H1 (cell line): ENCODE measurements at regions not wholly inside any gene's neighbourhood (a gene's known extent, or its start where the extent isn't known, plus 50 kb on each side); places are given as distances from the start of the nearest gene placed in this dataset.

Source experiments
- CTCF ChIA-PET: fragments of 300-600 bp; sonication (Branson Sonifier 250); formaldehyde crosslinking; loops from one replicate; lab custom pipeline; 2021; ENCODE audit not compliant: partially characterized antibody; lab: Charles Lee
- POLR2A ChIA-PET: fragments of 300-600 bp; sonication (Branson Sonifier 250); formaldehyde crosslinking; loops from one replicate; lab custom pipeline; 2021; ENCODE audit warnings: inconsistent platforms; ENCODE audit not compliant: partially characterized antibody; lab: Charles Lee
- DNase-seq, 2 experiments: peaks; one replicate each; pipeline versions ENCODE4 v3.0.0 to v3.0.0-alpha.2; 2010 to 2022; ENCODE audit warnings: low spot score in 2 of 2, low read depth in 1 of 2, mixed read lengths in 1 of 2
- FAIRE-seq: peaks from 2 replicates; lab custom pipeline; 2011; peaks lifted over from hg19 to GRCh38; lab: Jason Lieb, UNC
- H2AFZ ChIP-seq: 2 replicates; pipeline ENCODE4 v1.8.1; 2012; ENCODE audit warnings: low read length, inconsistent platforms
- H2AK5ac ChIP-seq: 2 replicates; pipeline ENCODE4 v1.6.1; 2013; ENCODE audit warnings: low read depth, low read length
- H2BK120ac ChIP-seq: replicated peaks from 2 replicates; pipeline ENCODE3; 2013; ENCODE audit warnings: low read depth, low read length, inconsistent platforms
- H2BK12ac ChIP-seq: 2 replicates; pipeline ENCODE4 v1.6.1; 2013; ENCODE audit warnings: low read depth, low read length
- H2BK15ac ChIP-seq: 2 replicates; pipeline ENCODE4 v1.6.1; 2013; ENCODE audit warnings: low read length
- H2BK20ac ChIP-seq: 2 replicates; pipeline ENCODE4 v1.6.1; 2013; ENCODE audit warnings: low read length
- H2BK5ac ChIP-seq: 2 replicates; pipeline ENCODE4 v1.6.1; 2013; ENCODE audit warnings: low read depth, low read length
- H3K14ac ChIP-seq: 2 replicates; pipeline ENCODE4 v1.6.1; 2013; ENCODE audit warnings: inconsistent platforms; ENCODE audit not compliant: insufficient read length
- H3K18ac ChIP-seq: 2 replicates; pipeline ENCODE4 v1.6.1; 2013; ENCODE audit warnings: low read length; ENCODE audit errors: extremely low read depth
- H3K23ac ChIP-seq: 2 replicates; pipeline ENCODE4 v1.6.1; 2013; ENCODE audit warnings: inconsistent platforms; ENCODE audit not compliant: insufficient read length
- H3K23me2 ChIP-seq: 2 replicates; pipeline ENCODE4 v1.6.1; 2013; ENCODE audit warnings: low read depth, low read length
- H3K27ac ChIP-seq: 2 replicates; pipeline ENCODE4 v1.6.1; 2011; ENCODE audit warnings: low read depth, low read length, inconsistent platforms
- H3K27me3 ChIP-seq, 4 experiments: replicated peaks in 1 of 4; 1 replicate in 1 of 4; 2 replicates in 3 of 4; pipeline versions ENCODE4 v1.6.1 to v1.8.1; 2011 to 2013; ENCODE audit warnings: low read length in 3 of 4, mild to moderate bottlenecking in 3 of 4, inconsistent platforms in 2 of 4, mixed read lengths in 2 of 4, moderate library complexity in 1 of 4; ENCODE audit not compliant: control insufficient read depth in 3 of 4, insufficient read depth in 3 of 4; ENCODE audit errors: extremely low read depth in 1 of 4
- H3K36me3 ChIP-seq, 4 experiments: 2 replicates each; pipeline versions ENCODE4 v1.6.1 to v1.8.1; 2011 to 2013; ENCODE audit warnings: mild to moderate bottlenecking in 4 of 4, low read length in 3 of 4, moderate library complexity in 2 of 4, control low read depth in 1 of 4, inconsistent platforms in 1 of 4; ENCODE audit not compliant: insufficient read depth in 4 of 4, control insufficient read depth in 2 of 4
- H3K4ac ChIP-seq: replicated peaks from 2 replicates; pipeline ENCODE3; 2013; ENCODE audit warnings: low read length, low read depth, mixed read lengths, inconsistent platforms; ENCODE audit not compliant: insufficient read length
- H3K4me1 ChIP-seq, 4 experiments: replicated peaks in 1 of 4; 1 replicate in 1 of 4; 2 replicates in 3 of 4; pipeline versions ENCODE4 v1.6.1 to v1.8.1; 2011 to 2013; ENCODE audit warnings: low read length in 3 of 4, inconsistent platforms in 2 of 4, mixed read lengths in 1 of 4; ENCODE audit not compliant: insufficient read depth in 4 of 4, control insufficient read depth in 3 of 4
- H3K4me2 ChIP-seq, 2 experiments: 2 replicates each; pipeline versions ENCODE4 v1.6.1 to v1.8.1; 2011 to 2013; ENCODE audit warnings: low read depth in 2 of 2, low read length in 2 of 2, control low read depth in 1 of 2, inconsistent platforms in 1 of 2, mild to moderate bottlenecking in 1 of 2; ENCODE audit not compliant: insufficient read depth in 1 of 2
- H3K4me3 ChIP-seq, 4 experiments: fragments of 200-600, 300-600 bp in 1 of 4; sonication (generic), shearing (Covaris generic), sonication (Bioruptor Twin) in 1 of 4; 2 replicates each; pipeline versions ENCODE4 v1.5.1 to v1.8.1; 2011 to 2016; ENCODE audit warnings: low read length in 4 of 4, low read depth in 3 of 4, control low read depth in 2 of 4, inconsistent platforms in 2 of 4, mild to moderate bottlenecking in 2 of 4, mixed read lengths in 1 of 4, moderate library complexity in 1 of 4; ENCODE audit not compliant: insufficient read depth in 2 of 4; ENCODE audit errors: extremely low read depth in 1 of 4
- H3K56ac ChIP-seq: replicated peaks from 2 replicates; pipeline ENCODE3; 2013; ENCODE audit warnings: low read depth, mild to moderate bottlenecking, mixed read lengths, low read length, inconsistent platforms; ENCODE audit not compliant: insufficient read length
- H3K79me1 ChIP-seq: 2 replicates; pipeline ENCODE4 v1.6.1; 2013; ENCODE audit warnings: low read depth, low read length, control low read depth
- H3K79me2 ChIP-seq, 2 experiments: 2 replicates each; pipeline versions ENCODE4 v1.6.1 to v1.8.1; 2012 to 2013; ENCODE audit warnings: low read length in 2 of 2, mild to moderate bottlenecking in 2 of 2, inconsistent platforms in 1 of 2; ENCODE audit not compliant: insufficient read depth in 2 of 2, control insufficient read depth in 1 of 2
- H3K9ac ChIP-seq, 4 experiments: replicated peaks in 1 of 4; 1 replicate in 1 of 4; 2 replicates in 3 of 4; pipeline versions ENCODE4 v1.6.1 to v1.8.1; 2011 to 2013; ENCODE audit warnings: low read depth in 3 of 4, low read length in 3 of 4, control low read depth in 2 of 4, mild to moderate bottlenecking in 2 of 4, moderate library complexity in 2 of 4, inconsistent platforms in 1 of 4; ENCODE audit errors: extremely low read depth in 1 of 4
- H3K9me3 ChIP-seq, 2 experiments: 2 replicates each; pipeline versions ENCODE4 v1.6.1 to v1.8.1; 2012 to 2013; ENCODE audit warnings: mild to moderate bottlenecking in 2 of 2, moderate library complexity in 2 of 2, control low read depth in 1 of 2, inconsistent platforms in 1 of 2, low read depth in 1 of 2, low read length in 1 of 2, mixed read lengths in 1 of 2; ENCODE audit not compliant: insufficient read depth in 2 of 2
- H4K20me1 ChIP-seq, 2 experiments: replicated peaks in 1 of 2; 2 replicates each; pipeline versions ENCODE3 to v1.8.1; 2011 to 2013; ENCODE audit warnings: inconsistent platforms in 2 of 2, low read length in 2 of 2, mild to moderate bottlenecking in 1 of 2; ENCODE audit not compliant: insufficient read depth in 2 of 2, control insufficient read depth in 1 of 2
- H4K5ac ChIP-seq: 2 replicates; pipeline ENCODE4 v1.6.1; 2013; ENCODE audit warnings: low read length, low read depth, mixed read lengths, inconsistent platforms; ENCODE audit not compliant: insufficient read length
- H4K8ac ChIP-seq: 2 replicates; pipeline ENCODE4 v1.8.0; 2013; ENCODE audit warnings: mild to moderate bottlenecking, moderate library complexity, low read length, inconsistent platforms; ENCODE audit not compliant: insufficient read depth; ENCODE audit errors: extremely low read depth
- H4K91ac ChIP-seq: replicated peaks from 2 replicates; pipeline ENCODE3; 2013; ENCODE audit warnings: low read length, mixed read lengths, inconsistent platforms; ENCODE audit not compliant: insufficient read length
- POLR2AphosphoS5 ChIP-seq: IDR thresholded peaks from 2 replicates; pipeline ENCODE4 v1.6.1; 2011; ENCODE audit warnings: low read depth, low read length
- RAD21 ChIP-seq, 2 experiments: IDR thresholded peaks in 1 of 2; conservative IDR thresholded peaks in 1 of 2; 2 replicates each; pipeline ENCODE4 v1.6.1; 2011; ENCODE audit warnings: low read depth in 2 of 2, low read length in 2 of 2, improper control_type of control experiment in 1 of 2, inconsistent platforms in 1 of 2, mild to moderate bottlenecking in 1 of 2, moderate library complexity in 1 of 2
- RBBP5 ChIP-seq: IDR thresholded peaks from 2 replicates; pipeline ENCODE4 v1.7.1; 2012; ENCODE audit warnings: low read depth, mild to moderate bottlenecking, inconsistent platforms, low read length, moderate library complexity, borderline replicate concordance
- SAP30 ChIP-seq: fragments of 300-600 bp; sonication (generic); IDR thresholded peaks from 2 replicates; pipeline ENCODE4 v1.7.1; 2012; ENCODE audit warnings: low read length, moderate library complexity, mild to moderate bottlenecking, inconsistent platforms; ENCODE audit not compliant: insufficient read depth, insufficient replicate concordance
- SIX5 ChIP-seq: IDR thresholded peaks from 2 replicates; pipeline ENCODE4 v1.6.1; 2011; ENCODE audit warnings: mild to moderate bottlenecking, low read depth, low read length
- WGBS, 2 experiments: shearing (Covaris generic) in 1 of 2; methylation state at CpG; one replicate each; pipeline versions ENCODE4 v1.1.6 to v1.1.7; 2013 to 2015; ENCODE audit warnings: low lambda C conversion rate in 2 of 2, mixed read lengths in 2 of 2, inconsistent platforms in 1 of 2, low coverage in 1 of 2, missing lambda C conversion rate in 1 of 2; ENCODE audit not compliant: insufficient replicate concordance in 2 of 2, insufficient coverage in 1 of 2, insufficient read length in 1 of 2; ENCODE audit errors: extremely low coverage in 1 of 2, missing lambda C conversion rate in 1 of 2; 5-methylcytosine and 5-hydroxymethylcytosine counted together

DNA sequence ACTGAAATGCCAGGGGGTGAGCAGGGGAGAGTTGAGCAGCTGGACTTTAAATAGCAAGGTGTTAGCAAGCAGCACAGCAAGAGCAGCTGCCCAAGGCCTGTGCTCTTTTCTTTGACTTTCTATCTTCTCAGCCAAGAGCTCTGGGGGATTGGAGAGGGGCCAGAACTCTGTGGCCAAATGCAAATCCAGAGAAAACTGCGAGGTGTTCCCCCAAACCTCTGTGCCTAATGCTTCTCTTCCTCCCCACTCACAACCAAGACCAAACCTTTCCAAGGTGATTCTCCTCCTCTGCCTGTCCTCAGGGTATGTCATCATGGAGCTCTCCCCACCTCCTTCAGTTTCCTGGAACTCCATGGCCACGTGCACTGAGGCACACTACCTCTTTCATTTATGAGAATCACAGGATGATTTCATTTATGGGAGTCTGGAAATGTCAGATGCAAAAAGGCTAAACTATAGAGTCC lies 118.7 kb upstream of the WWC1 start:
- POLR2A ChIA-PET, result no interaction called here
- Histone ChIP-seq H3K14ac (no peak overlapping the region), H4K20me1 (no peaks in the 10 kb centered on the region), H3K9me3 (no peaks in the 10 kb centered on the region), H4K91ac (no peak overlapping the region), H3K27me3 (no peaks in the 10 kb centered on the region), H3K36me3 (no peaks in the 10 kb centered on the region), H3K79me1 (no peaks in the 10 kb centered on the region), H2BK15ac (no peak overlapping the region), H3K18ac (no peak overlapping the region), H2BK20ac (no peak overlapping the region), H3K4me3 (no peak overlapping the region), H3K23me2 (no peaks in the 10 kb centered on the region), H3K4me2 (no peak overlapping the region), H3K4me1 (peaks cover 0 to 3% (median 0%) of the 10 kb centered on the region in 4 experiments; a peak in 3 of 7 replicates), H4K5ac (no peak overlapping the region), H3K9ac (no peak overlapping the region), H3K23ac (no peak overlapping the region), H3K4ac (no peak overlapping the region), H2BK12ac (no peak overlapping the region), H3K27ac (no peak overlapping the region), H2AK5ac (no peak overlapping the region), H2AFZ (no peak overlapping the region), H4K8ac (no peak overlapping the region), H2BK5ac (no peak overlapping the region), H3K79me2 (no peaks in the 10 kb centered on the region), H3K56ac (no peak overlapping the region), H2BK120ac (no peak overlapping the region)
- FAIRE-seq (no peak), DNase-seq (no peak)
- WGBS, 2 experiments, result 82% methylated on average over 2 of the region's 2 CpGs; no CpG with 5 or more reads in 1 of the 2 experiments
- CTCF ChIA-PET, result interaction anchor here (0.9 to 1.0 kb wide), 2 partner anchors 47 to 58 kb away, joined by 3 read pairs; no protein-coding TSS in a partner anchor
- TF ChIP-seq SAP30 (no peak), SIX5 (no peak), RAD21 (IDR thresholded peaks at IDR 0.05 in 1 of 2, conservative IDR thresholded peaks at IDR 0.05 in 1 of 2; ENCODE audit: low read depth in 2 of 2, low read length in 2 of 2) (no peak), RBBP5 (no peak), POLR2AphosphoS5 (no peak)
